Vagina (tissue), 2 donors: ENCODE measurements at regions not wholly inside any gene's neighbourhood (a gene's known extent, or its start where the extent isn't known, plus 50 kb on each side); places are given as distances from the start of the nearest gene placed in this dataset.

Experiments used
- DNase-seq, 2 donors: peaks; one replicate each; pipeline ENCODE4 v3.0.0-alpha.2; 2017; ENCODE audit errors: extremely low spot score in 2 of 2
- H3K27ac ChIP-seq: fragments of 200-600 bp; sonication (generic); one replicate; pipeline ENCODE4 v1.5.1; 2019
- H3K27me3 ChIP-seq: fragments of 200-600 bp; sonication (generic); one replicate; pipeline ENCODE4 v1.5.1; 2019
- H3K36me3 ChIP-seq, 2 donors: fragments of 200-600 bp; sonication (generic); one replicate each; pipeline ENCODE4 v1.5.1; 2017 to 2019
- H3K4me1 ChIP-seq: fragments of 200-600 bp; sonication (generic); one replicate; pipeline ENCODE4 v1.5.1; 2019
- H3K4me3 ChIP-seq, 2 donors: fragments of 200-600 bp; sonication (generic); 1 replicate in 1 of 2; 2 replicates in 1 of 2; pipeline ENCODE4 v1.5.1; 2016 to 2019
- H3K9me3 ChIP-seq: fragments of 200-600 bp; sonication (generic); one replicate; pipeline ENCODE4 v1.5.1; 2019
- POLR2A ChIP-seq, 2 donors: fragments of 450-650 bp; IDR thresholded peaks; one replicate each; pipeline ENCODE4 v1.6.1; 2017; ENCODE audit warnings: antibody characterized with exemption in 2 of 2, mild to moderate bottlenecking in 2 of 2, moderate library complexity in 2 of 2
- POLR2AphosphoS5 ChIP-seq, 2 donors: sonication (generic); formaldehyde crosslinking; IDR thresholded peaks; one replicate each; pipeline ENCODE4 v1.9.0; 2017; ENCODE audit warnings: antibody characterized with exemption in 2 of 2, mild to moderate bottlenecking in 2 of 2, low read depth in 1 of 2; ENCODE audit not compliant: insufficient read depth in 1 of 2
- intact Hi-C: fragments of 100-400 bp; cut with DNase I; formaldehyde crosslinking; loops from one replicate; pipeline ENCODE4 v1.15.1; 2023
- TF ChIP-seq, protein P1 (sequence below), 3 experiments: fragments of 450-650 bp in 2 of 3; fragments of 200-600 bp in 1 of 3; sonication (generic) in 1 of 3; IDR thresholded peaks; one replicate each; pipeline ENCODE4 v1.5.1; 2017 to 2019; ENCODE audit warnings: antibody characterized with exemption in 3 of 3, mild to moderate bottlenecking in 2 of 3, moderate library complexity in 2 of 3

DNA sequence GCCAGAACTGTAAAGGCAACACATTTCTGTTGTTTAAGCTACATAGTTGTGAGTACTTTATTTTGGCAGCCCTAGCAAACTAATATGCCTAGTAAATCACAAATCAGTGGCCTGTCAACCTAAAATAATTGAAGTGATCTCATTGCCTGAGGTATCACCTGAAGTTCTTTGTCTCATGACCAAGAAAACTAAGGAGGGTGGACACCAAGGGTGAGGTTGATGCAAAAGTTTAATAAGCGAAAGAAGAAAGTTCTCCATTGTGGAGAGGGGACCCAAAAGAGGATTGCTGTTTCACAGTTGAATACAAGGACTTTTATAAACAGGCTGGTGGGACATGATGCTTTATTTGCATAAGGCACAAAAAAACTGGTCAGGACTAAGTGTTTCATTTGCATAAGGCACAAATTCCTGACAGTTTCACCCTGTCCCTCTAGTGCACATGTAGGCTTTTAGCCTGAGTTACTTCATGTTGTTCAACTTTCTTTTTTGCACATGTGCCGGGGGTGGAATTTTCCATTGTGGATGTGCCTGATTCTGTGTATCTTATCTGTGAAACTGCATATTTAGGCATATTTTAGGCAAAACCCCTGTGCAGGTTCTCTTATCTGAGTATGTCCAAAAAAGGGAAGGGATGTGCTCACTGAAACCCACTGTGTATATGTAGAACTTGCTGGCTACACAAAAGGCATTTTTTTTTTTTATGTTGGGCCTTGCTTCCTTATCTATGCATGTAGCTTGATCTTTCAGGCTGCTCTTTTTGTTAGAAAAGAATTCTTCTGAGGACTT, 108.6 kb upstream of the RAI14 start:
- H3K27ac ChIP-seq, result no peak overlapping the region
- H3K4me1 ChIP-seq, result peaks cover 6% of the 10 kb centered on the region
- TF ChIP-seq POLR2AphosphoS5 (IDR thresholded peaks at IDR 0.05; ENCODE audit: insufficient read depth in 1 of 2, low read depth in 1 of 2) (no peak), POLR2A (IDR thresholded peaks at IDR 0.05) (no peak)
- TF ChIP-seq, protein P1, sequence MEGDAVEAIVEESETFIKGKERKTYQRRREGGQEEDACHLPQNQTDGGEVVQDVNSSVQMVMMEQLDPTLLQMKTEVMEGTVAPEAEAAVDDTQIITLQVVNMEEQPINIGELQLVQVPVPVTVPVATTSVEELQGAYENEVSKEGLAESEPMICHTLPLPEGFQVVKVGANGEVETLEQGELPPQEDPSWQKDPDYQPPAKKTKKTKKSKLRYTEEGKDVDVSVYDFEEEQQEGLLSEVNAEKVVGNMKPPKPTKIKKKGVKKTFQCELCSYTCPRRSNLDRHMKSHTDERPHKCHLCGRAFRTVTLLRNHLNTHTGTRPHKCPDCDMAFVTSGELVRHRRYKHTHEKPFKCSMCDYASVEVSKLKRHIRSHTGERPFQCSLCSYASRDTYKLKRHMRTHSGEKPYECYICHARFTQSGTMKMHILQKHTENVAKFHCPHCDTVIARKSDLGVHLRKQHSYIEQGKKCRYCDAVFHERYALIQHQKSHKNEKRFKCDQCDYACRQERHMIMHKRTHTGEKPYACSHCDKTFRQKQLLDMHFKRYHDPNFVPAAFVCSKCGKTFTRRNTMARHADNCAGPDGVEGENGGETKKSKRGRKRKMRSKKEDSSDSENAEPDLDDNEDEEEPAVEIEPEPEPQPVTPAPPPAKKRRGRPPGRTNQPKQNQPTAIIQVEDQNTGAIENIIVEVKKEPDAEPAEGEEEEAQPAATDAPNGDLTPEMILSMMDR (IDR thresholded peaks at IDR 0.05), result no peak
- H3K27me3 ChIP-seq, result no peaks in the 10 kb centered on the region
- no peak for DNase-seq
- H3K4me3 ChIP-seq, result no peak overlapping the region
- intact Hi-C loops, result no loop called here
- H3K9me3 ChIP-seq, result no peaks in the 10 kb centered on the region
- H3K36me3 ChIP-seq, result no peaks in the 10 kb centered on the region

DNA sequence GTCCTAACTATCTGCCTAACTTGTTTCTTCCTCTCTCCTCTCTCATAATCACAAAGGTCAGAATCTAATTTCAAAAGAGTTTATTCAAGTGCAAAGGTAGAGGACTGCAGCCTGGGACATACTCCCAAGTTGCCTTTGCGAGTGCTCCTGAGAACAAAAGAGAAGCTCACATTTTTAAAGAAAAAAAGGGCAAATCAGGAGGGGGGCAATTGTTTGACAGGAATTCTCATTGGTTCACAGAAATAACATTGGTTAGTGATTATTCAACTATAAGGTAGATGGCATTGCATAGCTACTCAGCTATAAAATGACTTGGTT, 108.1 kb upstream of the RAI14 start:
- no peak for TF ChIP-seq POLR2AphosphoS5 (IDR thresholded peaks at IDR 0.05; ENCODE audit: insufficient read depth in 1 of 2, low read depth in 1 of 2)
- TF ChIP-seq, protein P1 (IDR thresholded peaks at IDR 0.05), result no peak
- no peak for TF ChIP-seq POLR2A (IDR thresholded peaks at IDR 0.05)
- Histone ChIP-seq H3K27me3 (no peaks in the 10 kb centered on the region), H3K4me3 (no peak overlapping the region), H3K36me3 (no peaks in the 10 kb centered on the region), H3K4me1 (peaks cover 6% of the 10 kb centered on the region), H3K9me3 (no peaks in the 10 kb centered on the region), H3K27ac (no peak overlapping the region)
- intact Hi-C loops, result no loop called here
- no peak for DNase-seq

DNA sequence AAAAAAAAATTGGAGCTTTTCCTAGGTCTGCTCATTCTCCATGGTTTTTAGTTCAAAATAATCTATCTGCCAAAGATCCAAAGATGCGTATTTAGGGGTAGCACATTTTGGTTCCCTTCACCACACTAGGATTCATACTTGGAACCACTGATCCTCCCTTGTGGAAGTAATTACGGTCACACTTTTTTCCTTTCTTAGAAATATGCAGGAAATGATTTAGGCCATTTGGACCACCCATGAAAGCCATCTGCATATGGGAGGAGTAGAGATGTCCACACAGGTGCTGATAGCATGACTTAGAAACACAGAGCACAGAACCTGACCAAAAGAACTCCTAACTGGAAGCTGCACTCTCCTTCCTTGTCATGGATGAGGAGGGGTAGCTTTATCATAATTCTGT, 105.9 kb upstream of the RAI14 start:
- no peaks in the 10 kb centered on the region for H3K27me3 ChIP-seq
- no peak overlapping the region for H3K27ac ChIP-seq
- intact Hi-C loops, result no loop called here
- DNase-seq, result no peak
- peaks cover 6% of the 10 kb centered on the region for H3K4me1 ChIP-seq
- no peak overlapping the region for H3K4me3 ChIP-seq
- TF ChIP-seq POLR2A (IDR thresholded peaks at IDR 0.05) (no peak), POLR2AphosphoS5 (IDR thresholded peaks at IDR 0.05; ENCODE audit: insufficient read depth in 1 of 2, low read depth in 1 of 2) (no peak)
- TF ChIP-seq, protein P1 (IDR thresholded peaks at IDR 0.05), result no peak
- no peaks in the 10 kb centered on the region for H3K9me3 ChIP-seq
- no peaks in the 10 kb centered on the region for H3K36me3 ChIP-seq

DNA sequence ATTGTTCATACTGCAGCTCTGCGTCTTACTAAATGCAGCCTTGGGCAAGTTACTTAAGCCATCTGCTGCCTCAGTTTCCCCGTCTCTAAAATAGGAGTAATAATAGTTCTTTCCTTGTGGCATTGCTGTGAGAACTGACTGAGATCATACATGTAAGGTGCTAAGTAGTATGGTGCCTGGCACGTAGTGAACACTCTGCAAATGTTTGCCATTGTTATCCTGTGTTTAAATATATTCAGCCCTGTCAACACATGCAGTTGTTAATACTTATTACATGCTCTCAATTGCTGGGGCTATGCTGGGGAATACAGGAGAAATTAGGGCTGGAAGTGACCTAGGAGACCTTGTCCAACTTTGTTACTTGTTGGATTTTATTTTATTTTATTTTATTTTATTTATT, 105.2 kb upstream of the RAI14 start:
- H3K27ac ChIP-seq, result no peak overlapping the region
- intact Hi-C loops, result no loop called here

More for the DNA sequence above, 105.2 kb upstream of the RAI14 start:
- Histone ChIP-seq H3K9me3 (no peaks in the 10 kb centered on the region), H3K27me3 (no peaks in the 10 kb centered on the region), H3K4me3 (no peak overlapping the region), H3K36me3 (no peaks in the 10 kb centered on the region), H3K4me1 (peaks cover 6% of the 10 kb centered on the region)
- no peak for TF ChIP-seq POLR2A (IDR thresholded peaks at IDR 0.05)
- TF ChIP-seq POLR2AphosphoS5 (IDR thresholded peaks at IDR 0.05; ENCODE audit: insufficient read depth in 1 of 2, low read depth in 1 of 2), result no peak
- TF ChIP-seq, protein P1 (IDR thresholded peaks at IDR 0.05), result no peak
- DNase-seq, result no peak
